ENCODE measurements at regions not wholly inside any gene's neighbourhood (a gene's known extent, or its start where the extent isn't known, plus 50 kb on each side); places are given as distances from the start of the nearest gene placed in this dataset.

- H3K27ac Mint-ChIP-seq (ENCODE audit: unreplicated experiment) = no peak overlapping the region
- H3K4me1 Mint-ChIP-seq (ENCODE audit: low read depth, unreplicated experiment) = no peaks in the 10 kb centered on the region
- no TSS peak for BruUV-seq (replicated peaks)
- H3K4me3 Mint-ChIP-seq (ENCODE audit: low read depth, unreplicated experiment) = no peak overlapping the region
- H3K9me3 Mint-ChIP-seq (ENCODE audit: low read depth, unreplicated experiment) = peaks cover 2% of the 10 kb centered on the region
- no peaks in the 10 kb centered on the region for H3K27me3 Mint-ChIP-seq (ENCODE audit: unreplicated experiment)
- TF ChIP-seq CTCF (IDR thresholded peaks at IDR 0.05; ENCODE audit: unreplicated experiment) = no peak
- intact Hi-C loops (cut with micrococcal nuclease; ENCODE audit: unreplicated experiment) = no loop called here
- H3K36me3 Mint-ChIP-seq (ENCODE audit: insufficient read depth, unreplicated experiment) = no peaks in the 10 kb centered on the region
- CTCF ChIA-PET = interaction anchor here (0.7 kb wide), 1 partner anchor 479 kb away, joined by 3 read pairs; no protein-coding TSS in a partner anchor
- DNase-seq = no peak
These were observed 500.9 kb upstream of the ARRDC3 start for GRCh38 chr5:91884036-91884435.

GRCh38 chr5:91875196-91875779 is 492.2 kb upstream of the ARRDC3 start:
- no peaks in the 10 kb centered on the region for H3K36me3 Mint-ChIP-seq (ENCODE audit: insufficient read depth, unreplicated experiment)
- no peaks in the 10 kb centered on the region for H3K27me3 Mint-ChIP-seq (ENCODE audit: unreplicated experiment)
- no peak for DNase-seq
- peaks cover 2% of the 10 kb centered on the region for H3K9me3 Mint-ChIP-seq (ENCODE audit: low read depth, unreplicated experiment)
- H3K4me1 Mint-ChIP-seq (ENCODE audit: low read depth, unreplicated experiment) = no peaks in the 10 kb centered on the region
- TF ChIP-seq CTCF (IDR thresholded peaks at IDR 0.05; ENCODE audit: unreplicated experiment) = no peak
- H3K27ac Mint-ChIP-seq (ENCODE audit: unreplicated experiment) = no peak overlapping the region
- no peak overlapping the region for H3K4me3 Mint-ChIP-seq (ENCODE audit: low read depth, unreplicated experiment)
- intact Hi-C loops (cut with micrococcal nuclease; ENCODE audit: unreplicated experiment) = no loop called here
- BruUV-seq (replicated peaks) = no TSS peak
- CTCF ChIA-PET = no interaction called here

- H3K4me1 Mint-ChIP-seq (ENCODE audit: low read depth, unreplicated experiment) = peaks cover 10% of the 10 kb centered on the region
- DNase-seq = no peak
- no TSS peak for BruUV-seq (replicated peaks)
- H3K36me3 Mint-ChIP-seq (ENCODE audit: insufficient read depth, unreplicated experiment) = no peaks in the 10 kb centered on the region
- H3K4me3 Mint-ChIP-seq (ENCODE audit: low read depth, unreplicated experiment) = no peak overlapping the region
- no peak for TF ChIP-seq CTCF (IDR thresholded peaks at IDR 0.05; ENCODE audit: unreplicated experiment)
- CTCF ChIA-PET = no interaction called here
- H3K27ac Mint-ChIP-seq (ENCODE audit: unreplicated experiment) = no peak overlapping the region
- intact Hi-C loops (cut with micrococcal nuclease; ENCODE audit: unreplicated experiment) = no loop called here
- no peaks in the 10 kb centered on the region for H3K27me3 Mint-ChIP-seq (ENCODE audit: unreplicated experiment)
- no peaks in the 10 kb centered on the region for H3K9me3 Mint-ChIP-seq (ENCODE audit: low read depth, unreplicated experiment)
These were observed 484.7 kb upstream of the ARRDC3 start for GRCh38 chr5:91867799-91868198.

- Mint-ChIP-seq H3K27me3 (ENCODE audit: unreplicated experiment) (no peaks in the 10 kb centered on the region), H3K9me3 (ENCODE audit: low read depth, unreplicated experiment) (no peaks in the 10 kb centered on the region), H3K4me1 (ENCODE audit: low read depth, unreplicated experiment) (peaks cover 10% of the 10 kb centered on the region), H3K4me3 (ENCODE audit: low read depth, unreplicated experiment) (no peak overlapping the region), H3K36me3 (ENCODE audit: insufficient read depth, unreplicated experiment) (no peaks in the 10 kb centered on the region), H3K27ac (ENCODE audit: unreplicated experiment) (no peak overlapping the region)
- no peak for TF ChIP-seq CTCF (IDR thresholded peaks at IDR 0.05; ENCODE audit: unreplicated experiment)
- intact Hi-C loops (cut with micrococcal nuclease; ENCODE audit: unreplicated experiment) = no loop called here
- DNase-seq = no peak
- no TSS peak for BruUV-seq (replicated peaks)
- CTCF ChIA-PET = no interaction called here
These were observed 482.8 kb upstream of the ARRDC3 start for GRCh38 chr5:91865915-91866314.
